ENCODE measurements at regions not wholly inside any gene's neighbourhood (a gene's known extent, or its start where the extent isn't known, plus 50 kb on each side); places are given as distances from the start of the nearest gene placed in this dataset.

DNA sequence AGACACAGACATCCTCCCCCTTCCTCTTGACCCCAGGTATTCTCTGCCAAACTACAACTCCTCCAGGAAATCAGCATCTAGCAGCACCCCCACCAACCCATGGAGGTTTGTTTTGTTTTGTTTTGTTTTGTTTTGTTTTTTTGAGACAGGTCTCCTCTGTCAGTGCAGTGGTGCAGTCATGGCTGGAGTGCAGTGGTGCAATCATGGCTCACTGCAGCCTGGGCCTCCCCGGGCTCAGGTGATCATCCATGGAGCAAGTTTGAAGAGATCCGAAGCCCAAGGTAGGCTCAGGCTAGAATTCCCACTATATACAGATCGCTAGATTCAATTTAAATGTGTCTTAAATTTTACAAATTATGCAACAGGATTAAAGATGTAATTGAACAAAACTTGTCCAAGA is 518.2 kb upstream of the ARID1B start:
- H2AFZ ChIP-seq (ENCODE audit: low read depth, low read length): no peak overlapping the region
- TF ChIP-seq EZH2phosphoT487 (IDR thresholded peaks at IDR 0.05; ENCODE audit: low read depth): no peak
- TF ChIP-seq, protein P1, sequence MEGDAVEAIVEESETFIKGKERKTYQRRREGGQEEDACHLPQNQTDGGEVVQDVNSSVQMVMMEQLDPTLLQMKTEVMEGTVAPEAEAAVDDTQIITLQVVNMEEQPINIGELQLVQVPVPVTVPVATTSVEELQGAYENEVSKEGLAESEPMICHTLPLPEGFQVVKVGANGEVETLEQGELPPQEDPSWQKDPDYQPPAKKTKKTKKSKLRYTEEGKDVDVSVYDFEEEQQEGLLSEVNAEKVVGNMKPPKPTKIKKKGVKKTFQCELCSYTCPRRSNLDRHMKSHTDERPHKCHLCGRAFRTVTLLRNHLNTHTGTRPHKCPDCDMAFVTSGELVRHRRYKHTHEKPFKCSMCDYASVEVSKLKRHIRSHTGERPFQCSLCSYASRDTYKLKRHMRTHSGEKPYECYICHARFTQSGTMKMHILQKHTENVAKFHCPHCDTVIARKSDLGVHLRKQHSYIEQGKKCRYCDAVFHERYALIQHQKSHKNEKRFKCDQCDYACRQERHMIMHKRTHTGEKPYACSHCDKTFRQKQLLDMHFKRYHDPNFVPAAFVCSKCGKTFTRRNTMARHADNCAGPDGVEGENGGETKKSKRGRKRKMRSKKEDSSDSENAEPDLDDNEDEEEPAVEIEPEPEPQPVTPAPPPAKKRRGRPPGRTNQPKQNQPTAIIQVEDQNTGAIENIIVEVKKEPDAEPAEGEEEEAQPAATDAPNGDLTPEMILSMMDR (IDR thresholded peaks at IDR 0.05; ENCODE audit: low read depth, low read length): no peak

GRCh38 chr6:156256161-156256560 is 521.0 kb upstream of the ARID1B start:
- TF ChIP-seq EZH2phosphoT487 (IDR thresholded peaks at IDR 0.05; ENCODE audit: low read depth): no peak
- TF ChIP-seq, protein P1 (IDR thresholded peaks at IDR 0.05; ENCODE audit: low read depth, low read length): no peak

More for the DNA sequence above, 518.2 kb upstream of the ARID1B start:
- Histone ChIP-seq H3K4me2 (ENCODE audit: low read length) (no peak overlapping the region), H3K27ac (ENCODE audit: low read length) (no peak overlapping the region), H3K79me2 (ENCODE audit: low read length) (no peaks in the 10 kb centered on the region), H3K4me3 (ENCODE audit: low read length) (no peak overlapping the region), H3K9ac (ENCODE audit: low read length) (no peak overlapping the region), H3K4me1 (ENCODE audit: low read length) (no peaks in the 10 kb centered on the region), H4K20me1 (ENCODE audit: insufficient read depth, low read length) (no peaks in the 10 kb centered on the region), H3K36me3 (replicated peaks; ENCODE audit: low read depth, low read length) (no peaks in the 10 kb centered on the region), H3K27me3 (ENCODE audit: low read depth, low read length) (no peaks in the 10 kb centered on the region; the same call in 1 of the 2 replicates), H3K9me3 (ENCODE audit: insufficient read depth, low read length) (no peaks in the 10 kb centered on the region)

GRCh38 chr6:156254240-156254639 is 522.9 kb upstream of the ARID1B start:
- H3K9me3 ChIP-seq (ENCODE audit: insufficient read depth, low read length): no peaks in the 10 kb centered on the region
- H3K27ac ChIP-seq (ENCODE audit: low read length): no peak overlapping the region
- no peaks in the 10 kb centered on the region for H4K20me1 ChIP-seq (ENCODE audit: insufficient read depth, low read length)
- H3K4me1 ChIP-seq (ENCODE audit: low read length): no peaks in the 10 kb centered on the region
- no peaks in the 10 kb centered on the region; the same call in 1 of the 2 replicates for H3K27me3 ChIP-seq (ENCODE audit: low read depth, low read length)
- no peak overlapping the region for H2AFZ ChIP-seq (ENCODE audit: low read depth, low read length)
- no peak overlapping the region for H3K4me2 ChIP-seq (ENCODE audit: low read length)
- H3K4me3 ChIP-seq (ENCODE audit: low read length): no peak overlapping the region
- TF ChIP-seq EZH2phosphoT487 (IDR thresholded peaks at IDR 0.05; ENCODE audit: low read depth): no peak
- TF ChIP-seq, protein P1 (IDR thresholded peaks at IDR 0.05; ENCODE audit: low read depth, low read length): no peak
- no peaks in the 10 kb centered on the region for H3K79me2 ChIP-seq (ENCODE audit: low read length)
- H3K9ac ChIP-seq (ENCODE audit: low read length): no peak overlapping the region
- no peaks in the 10 kb centered on the region for H3K36me3 ChIP-seq (replicated peaks; ENCODE audit: low read depth, low read length)

More at GRCh38 chr6:156256161-156256560, 521.0 kb upstream of the ARID1B start:
- Histone ChIP-seq H2AFZ (ENCODE audit: low read depth, low read length) (no peak overlapping the region), H4K20me1 (ENCODE audit: insufficient read depth, low read length) (no peaks in the 10 kb centered on the region), H3K27ac (ENCODE audit: low read length) (no peak overlapping the region), H3K36me3 (replicated peaks; ENCODE audit: low read depth, low read length) (no peaks in the 10 kb centered on the region), H3K4me2 (ENCODE audit: low read length) (no peak overlapping the region), H3K9me3 (ENCODE audit: insufficient read depth, low read length) (no peaks in the 10 kb centered on the region), H3K27me3 (ENCODE audit: low read depth, low read length) (no peaks in the 10 kb centered on the region; the same call in 1 of the 2 replicates), H3K4me3 (ENCODE audit: low read length) (no peak overlapping the region), H3K9ac (ENCODE audit: low read length) (no peak overlapping the region), H3K79me2 (ENCODE audit: low read length) (no peaks in the 10 kb centered on the region), H3K4me1 (ENCODE audit: low read length) (no peaks in the 10 kb centered on the region)

- no peak for TF ChIP-seq EZH2phosphoT487 (IDR thresholded peaks at IDR 0.05; ENCODE audit: low read depth)
- TF ChIP-seq, protein P1 (IDR thresholded peaks at IDR 0.05; ENCODE audit: low read depth, low read length): no peak
- Histone ChIP-seq H3K27ac (ENCODE audit: low read length) (no peak overlapping the region), H3K9me3 (ENCODE audit: insufficient read depth, low read length) (no peaks in the 10 kb centered on the region), H3K4me1 (ENCODE audit: low read length) (no peaks in the 10 kb centered on the region), H3K27me3 (ENCODE audit: low read depth, low read length) (no peaks in the 10 kb centered on the region; the same call in 1 of the 2 replicates), H4K20me1 (ENCODE audit: insufficient read depth, low read length) (no peaks in the 10 kb centered on the region), H3K9ac (ENCODE audit: low read length) (no peak overlapping the region), H3K4me3 (ENCODE audit: low read length) (no peak overlapping the region), H3K79me2 (ENCODE audit: low read length) (no peaks in the 10 kb centered on the region), H3K4me2 (ENCODE audit: low read length) (no peak overlapping the region), H3K36me3 (replicated peaks; ENCODE audit: low read depth, low read length) (no peaks in the 10 kb centered on the region), H2AFZ (ENCODE audit: low read depth, low read length) (no peak overlapping the region)
These were observed 526.6 kb upstream of the ARID1B start for GRCh38 chr6:156250593-156250992.
